GM18909 (cell line): ENCODE measurements at regions not wholly inside any gene's neighbourhood (a gene's known extent, or its start where the extent isn't known, plus 50 kb on each side); places are given as distances from the start of the nearest gene placed in this dataset.

Experiments used
- ATAC-seq: cut with Tn5 transposase; IDR thresholded peaks from one replicate; pipeline ENCODE4 v1.9.1; 2021; ENCODE audit warnings: mild to moderate bottlenecking; ENCODE audit not compliant: unreplicated experiment, poor library complexity

GRCh38 chr13:72061613-72062012, 194.6 kb upstream of the DACH1 start:
- no peak for ATAC-seq

GRCh38 chr13:72050251-72050650, 183.2 kb upstream of the DACH1 start:
- no peak for ATAC-seq

- ATAC-seq, result no peak
Observed at GRCh38 chr13:72043366-72043765, 176.4 kb upstream of the DACH1 start.

- no peak for ATAC-seq
Observed at GRCh38 chr13:72041165-72041564, 174.2 kb upstream of the DACH1 start.

- no peak for ATAC-seq
Observed at GRCh38 chr13:72039126-72039525, 172.1 kb upstream of the DACH1 start.

GRCh38 chr13:72029981-72030380, 163.0 kb upstream of the DACH1 start:
- no peak for ATAC-seq

- ATAC-seq, result no peak
Observed at GRCh38 chr13:72025836-72026235, 158.8 kb upstream of the DACH1 start.

GRCh38 chr13:72023895-72024294, 156.9 kb upstream of the DACH1 start:
- ATAC-seq, result no peak

GRCh38 chr13:72005455-72005854, 138.5 kb upstream of the DACH1 start:
- ATAC-seq, result no peak

GRCh38 chr13:72004784-72005374, 137.9 kb upstream of the DACH1 start:
- ATAC-seq, result no peak

- no peak for ATAC-seq
Observed at GRCh38 chr13:72004246-72004645, 137.2 kb upstream of the DACH1 start.

- no peak for ATAC-seq
Observed at GRCh38 chr13:71998223-71998622, 131.2 kb upstream of the DACH1 start.

- ATAC-seq, result no peak
Observed at GRCh38 chr13:71979616-71980015, 112.6 kb upstream of the DACH1 start.

GRCh38 chr13:71977028-71977427, 110.0 kb upstream of the DACH1 start:
- ATAC-seq, result no peak

- no peak for ATAC-seq
Observed at GRCh38 chr13:71967990-71968389, 101.0 kb upstream of the DACH1 start.

GRCh38 chr13:71964491-71965100, 97.6 kb upstream of the DACH1 start:
- ATAC-seq, result no peak

- no peak for ATAC-seq
Observed at GRCh38 chr13:71962735-71963134, 95.7 kb upstream of the DACH1 start.

GRCh38 chr13:71962126-71962525, 95.1 kb upstream of the DACH1 start:
- no peak for ATAC-seq

- ATAC-seq, result no peak
Observed at GRCh38 chr13:71949441-71949840, 82.4 kb upstream of the DACH1 start.

- ATAC-seq, result no peak
Observed at GRCh38 chr13:71939186-71939585, 72.2 kb upstream of the DACH1 start.

- no peak for ATAC-seq
Observed at GRCh38 chr13:71935166-71935840, 68.3 kb upstream of the DACH1 start.

GRCh38 chr13:71924931-71925330, 57.9 kb upstream of the DACH1 start:
- no peak for ATAC-seq
